ENCODE measurements at regions not wholly inside any gene's neighbourhood (a gene's known extent, or its start where the extent isn't known, plus 50 kb on each side); places are given as distances from the start of the nearest gene placed in this dataset.
"Not testable (repeated sequence)": the region's sequence is repeated elsewhere in the genome, so short reads cannot be mapped to it uniquely, and the experiment has no call there.

GRCh38 chr10:113487154-113487553 lies 65.7 kb upstream of the HABP2 start:
- DNase-seq (ENCODE audit: extremely low read depth in 1 of 2, low read depth in 1 of 2), result no peak

GRCh38 chr10:113488186-113488585 lies 64.7 kb upstream of the HABP2 start:
- no peak for DNase-seq (ENCODE audit: extremely low read depth in 1 of 2, low read depth in 1 of 2)

- not testable (repeated sequence) for DNase-seq (ENCODE audit: extremely low read depth in 1 of 2, low read depth in 1 of 2)
Measured at GRCh38 chr10:113489522-113489921, 63.3 kb upstream of the HABP2 start.

- no peak for DNase-seq (ENCODE audit: extremely low read depth in 1 of 2, low read depth in 1 of 2)
Measured at GRCh38 chr10:113491967-113492565, 60.8 kb upstream of the HABP2 start.

GRCh38 chr10:113493195-113493594 lies 59.7 kb upstream of the HABP2 start:
- DNase-seq (ENCODE audit: extremely low read depth in 1 of 2, low read depth in 1 of 2), result no peak

- DNase-seq (ENCODE audit: extremely low read depth in 1 of 2, low read depth in 1 of 2), result no peak
Measured at GRCh38 chr10:113493882-113494301, 59.0 kb upstream of the HABP2 start.

- DNase-seq (ENCODE audit: extremely low read depth in 1 of 2, low read depth in 1 of 2), result no peak
Measured at GRCh38 chr10:113494761-113495160, 58.1 kb upstream of the HABP2 start.

- DNase-seq (ENCODE audit: extremely low read depth in 1 of 2, low read depth in 1 of 2), result no peak
Measured at GRCh38 chr10:113495553-113495952, 57.3 kb upstream of the HABP2 start.

GRCh38 chr10:113496111-113497109 lies 56.4 kb upstream of the HABP2 start:
- no peak for DNase-seq (ENCODE audit: extremely low read depth in 1 of 2, low read depth in 1 of 2)

GRCh38 chr10:113497198-113497597 lies 55.7 kb upstream of the HABP2 start:
- DNase-seq (ENCODE audit: extremely low read depth in 1 of 2, low read depth in 1 of 2), result no peak

GRCh38 chr10:113498997-113499396 lies 53.9 kb upstream of the HABP2 start:
- DNase-seq (ENCODE audit: extremely low read depth in 1 of 2, low read depth in 1 of 2), result no peak

GRCh38 chr10:113499806-113500205 lies 53.0 kb upstream of the HABP2 start:
- no peak for DNase-seq (ENCODE audit: extremely low read depth in 1 of 2, low read depth in 1 of 2)

- not testable (repeated sequence) for DNase-seq (ENCODE audit: extremely low read depth in 1 of 2, low read depth in 1 of 2)
Measured at GRCh38 chr10:113501031-113501430, 51.8 kb upstream of the HABP2 start.
